ENCODE measurements at regions not wholly inside any gene's neighbourhood (a gene's known extent, or its start where the extent isn't known, plus 50 kb on each side); places are given as distances from the start of the nearest gene placed in this dataset.

- H3F3A ChIP-seq (ENCODE audit: low read depth): no peaks in the 10 kb centered on the region
- H3K9me3 ChIP-seq (ENCODE audit: insufficient read depth, low read depth, low read length): no peaks in the 10 kb centered on the region
- no peaks in the 10 kb centered on the region for H3K27me3 ChIP-seq (ENCODE audit: insufficient read depth, low read length, poor library complexity, severe bottlenecking)
- H3K4me2 ChIP-seq (ENCODE audit: low read depth, low read length, poor library complexity, severe bottlenecking): no peak overlapping the region
- no peak overlapping the region for H3K4me3 ChIP-seq (ENCODE audit: low read length, poor library complexity, severe bottlenecking)
- no peak for TF ChIP-seq EZH2phosphoT487 (IDR thresholded peaks at IDR 0.05; ENCODE audit: borderline replicate concordance)
- TF ChIP-seq, protein P1, sequence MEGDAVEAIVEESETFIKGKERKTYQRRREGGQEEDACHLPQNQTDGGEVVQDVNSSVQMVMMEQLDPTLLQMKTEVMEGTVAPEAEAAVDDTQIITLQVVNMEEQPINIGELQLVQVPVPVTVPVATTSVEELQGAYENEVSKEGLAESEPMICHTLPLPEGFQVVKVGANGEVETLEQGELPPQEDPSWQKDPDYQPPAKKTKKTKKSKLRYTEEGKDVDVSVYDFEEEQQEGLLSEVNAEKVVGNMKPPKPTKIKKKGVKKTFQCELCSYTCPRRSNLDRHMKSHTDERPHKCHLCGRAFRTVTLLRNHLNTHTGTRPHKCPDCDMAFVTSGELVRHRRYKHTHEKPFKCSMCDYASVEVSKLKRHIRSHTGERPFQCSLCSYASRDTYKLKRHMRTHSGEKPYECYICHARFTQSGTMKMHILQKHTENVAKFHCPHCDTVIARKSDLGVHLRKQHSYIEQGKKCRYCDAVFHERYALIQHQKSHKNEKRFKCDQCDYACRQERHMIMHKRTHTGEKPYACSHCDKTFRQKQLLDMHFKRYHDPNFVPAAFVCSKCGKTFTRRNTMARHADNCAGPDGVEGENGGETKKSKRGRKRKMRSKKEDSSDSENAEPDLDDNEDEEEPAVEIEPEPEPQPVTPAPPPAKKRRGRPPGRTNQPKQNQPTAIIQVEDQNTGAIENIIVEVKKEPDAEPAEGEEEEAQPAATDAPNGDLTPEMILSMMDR (conservative IDR thresholded peaks at IDR 0.05; ENCODE audit: low read length): no peak
- no peaks in the 10 kb centered on the region for H3K4me1 ChIP-seq (ENCODE audit: insufficient read depth, low read length, poor library complexity, severe bottlenecking)
- H3K79me2 ChIP-seq (ENCODE audit: insufficient read depth, low read length): no peaks in the 10 kb centered on the region
- no peaks in the 10 kb centered on the region for H4K20me1 ChIP-seq (ENCODE audit: insufficient read depth, low read length, poor library complexity, severe bottlenecking)
- no peak overlapping the region for H2AFZ ChIP-seq (ENCODE audit: low read length)
- no peak overlapping the region for H3K9ac ChIP-seq (ENCODE audit: low read depth, low read length, poor library complexity, severe bottlenecking)
- H3K9me2 ChIP-seq (replicated peaks; ENCODE audit: low read depth, low read length): no peaks in the 10 kb centered on the region
- H3K36me3 ChIP-seq (ENCODE audit: insufficient read depth, low read length): no peaks in the 10 kb centered on the region
Observed at GRCh38 chr11:122354025-122354697, 238.1 kb upstream of the BLID start.

- no peaks in the 10 kb centered on the region for H3K4me1 ChIP-seq (ENCODE audit: insufficient read depth, low read length, poor library complexity, severe bottlenecking)
- no peaks in the 10 kb centered on the region for H3K79me2 ChIP-seq (ENCODE audit: insufficient read depth, low read length)
- H3K9ac ChIP-seq (ENCODE audit: low read depth, low read length, poor library complexity, severe bottlenecking): no peak overlapping the region
- no peaks in the 10 kb centered on the region for H3K9me2 ChIP-seq (replicated peaks; ENCODE audit: low read depth, low read length)
- no peak overlapping the region for H3K4me3 ChIP-seq (ENCODE audit: low read length, poor library complexity, severe bottlenecking)
- H3K4me2 ChIP-seq (ENCODE audit: low read depth, low read length, poor library complexity, severe bottlenecking): no peak overlapping the region
- no peak overlapping the region for H2AFZ ChIP-seq (ENCODE audit: low read length)
- TF ChIP-seq, protein P1 (conservative IDR thresholded peaks at IDR 0.05; ENCODE audit: low read length): no peak
- no peaks in the 10 kb centered on the region for H3K36me3 ChIP-seq (ENCODE audit: insufficient read depth, low read length)
- no peaks in the 10 kb centered on the region for H4K20me1 ChIP-seq (ENCODE audit: insufficient read depth, low read length, poor library complexity, severe bottlenecking)
- H3K9me3 ChIP-seq (ENCODE audit: insufficient read depth, low read depth, low read length): no peaks in the 10 kb centered on the region
- H3F3A ChIP-seq (ENCODE audit: low read depth): no peaks in the 10 kb centered on the region
- no peaks in the 10 kb centered on the region for H3K27me3 ChIP-seq (ENCODE audit: insufficient read depth, low read length, poor library complexity, severe bottlenecking)
Observed at GRCh38 chr11:122353561-122353960, 237.5 kb upstream of the BLID start.

- Histone ChIP-seq H3K4me3 (ENCODE audit: low read length, poor library complexity, severe bottlenecking) (no peak overlapping the region), H3K9me3 (ENCODE audit: insufficient read depth, low read depth, low read length) (no peaks in the 10 kb centered on the region), H3K27me3 (ENCODE audit: insufficient read depth, low read length, poor library complexity, severe bottlenecking) (no peaks in the 10 kb centered on the region), H3K36me3 (ENCODE audit: insufficient read depth, low read length) (no peaks in the 10 kb centered on the region), H3K9ac (ENCODE audit: low read depth, low read length, poor library complexity, severe bottlenecking) (no peak overlapping the region), H4K20me1 (ENCODE audit: insufficient read depth, low read length, poor library complexity, severe bottlenecking) (no peaks in the 10 kb centered on the region), H3F3A (ENCODE audit: low read depth) (no peaks in the 10 kb centered on the region), H3K4me1 (ENCODE audit: insufficient read depth, low read length, poor library complexity, severe bottlenecking) (no peaks in the 10 kb centered on the region), H3K9me2 (replicated peaks; ENCODE audit: low read depth, low read length) (no peaks in the 10 kb centered on the region), H2AFZ (ENCODE audit: low read length) (no peak overlapping the region), H3K4me2 (ENCODE audit: low read depth, low read length, poor library complexity, severe bottlenecking) (no peak overlapping the region), H3K79me2 (ENCODE audit: insufficient read depth, low read length) (no peaks in the 10 kb centered on the region)
- TF ChIP-seq EZH2phosphoT487 (IDR thresholded peaks at IDR 0.05; ENCODE audit: borderline replicate concordance): no peak
- TF ChIP-seq, protein P1 (conservative IDR thresholded peaks at IDR 0.05; ENCODE audit: low read length): no peak
Observed at GRCh38 chr11:122348659-122349409, 232.8 kb upstream of the BLID start.

All from Loucy (cell line).